Cardiac septum (tissue), 1 donor: ENCODE measurements at regions not wholly inside any gene's neighbourhood (a gene's known extent, or its start where the extent isn't known, plus 50 kb on each side); places are given as distances from the start of the nearest gene placed in this dataset.

Experiments used
- DNase-seq: peaks from one replicate; pipeline ENCODE4 v3.0.0-alpha.2; 2020; ENCODE audit warnings: low spot score
- intact Hi-C: fragments of 100-400 bp; cut with DNase I; formaldehyde crosslinking; loops from one replicate; pipeline ENCODE4 v1.14.0; 2022
- donor health status: DM: no; HTN: no; CAD: no.

DNA sequence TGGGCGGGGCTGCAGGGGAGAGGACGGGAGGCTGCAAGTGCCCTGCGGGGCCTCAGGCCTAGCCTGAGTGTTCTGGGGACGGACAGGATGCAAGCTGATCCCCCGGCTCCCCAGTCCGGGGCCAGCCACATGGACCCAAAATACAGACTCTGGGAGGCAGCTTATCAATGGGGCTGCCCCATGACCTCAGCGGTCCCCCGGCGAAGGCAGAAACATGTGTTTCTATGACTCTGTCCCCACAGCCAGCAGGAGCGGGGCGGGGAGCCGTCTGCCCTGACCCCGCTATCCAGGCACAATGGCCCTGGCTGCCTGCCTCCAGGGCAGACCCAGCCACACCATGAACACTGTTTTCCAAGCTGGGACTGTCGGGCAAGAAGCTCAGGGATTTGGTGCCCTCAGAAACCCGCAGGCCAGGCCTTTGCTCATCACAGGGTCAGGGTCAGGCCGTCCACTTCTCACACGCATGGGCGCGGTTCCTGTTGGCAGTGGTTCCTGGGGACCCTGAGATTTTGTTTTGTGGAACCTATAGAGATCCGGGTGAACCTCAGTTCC lies 75.0 kb downstream of the RFLNA start:
- DNase-seq = no peak
- intact Hi-C loops = loop anchor here (2.0 to 5.0 kb wide), 6 partner anchors 23 to 377 kb away; partner anchors contain the start of gene NCOR2

DNA sequence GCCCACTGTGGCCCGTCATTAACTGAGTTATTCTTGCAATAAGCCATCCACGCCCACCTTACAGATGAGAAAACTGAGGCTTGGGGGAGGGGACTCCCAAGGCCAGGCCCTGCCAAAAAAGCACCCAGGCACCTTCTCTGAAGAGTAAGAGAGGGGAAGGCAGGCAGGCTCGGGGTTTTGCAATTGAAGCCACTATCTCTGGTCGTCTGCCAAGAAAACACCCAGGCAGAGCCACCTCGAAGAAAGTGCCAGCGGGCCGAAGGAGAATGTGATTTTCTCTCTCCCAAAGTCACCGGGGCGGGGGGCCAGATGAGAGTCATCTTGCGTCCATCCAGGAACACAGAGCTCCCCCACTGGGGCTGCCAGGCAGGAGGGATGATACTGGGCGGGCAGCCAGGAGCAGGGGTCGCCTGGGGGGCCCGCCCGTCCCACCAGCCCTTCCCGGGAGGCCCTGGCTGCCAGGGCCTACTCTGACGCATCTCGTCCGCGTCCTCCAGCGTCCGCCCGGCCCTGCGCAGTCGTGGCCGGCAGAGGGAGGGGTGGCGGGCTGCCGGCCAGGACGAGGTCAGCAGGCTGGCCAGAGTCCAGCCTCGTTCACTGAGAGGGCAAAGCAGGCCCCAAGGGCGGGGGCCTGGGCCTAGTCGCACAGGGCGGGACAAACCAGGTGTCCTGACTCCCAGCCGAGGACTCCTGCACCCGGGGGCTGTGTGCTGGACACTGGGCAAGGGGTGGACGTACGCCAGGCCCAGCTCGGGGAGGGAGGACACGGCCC lies 74.3 kb downstream of the RFLNA start:
- peak; percentile 93 for DNase-seq
- intact Hi-C loops = loop anchor here (2.0 to 5.0 kb wide), 6 partner anchors 24 to 378 kb away; partner anchors contain the start of gene NCOR2

- no peak for DNase-seq
- intact Hi-C loops = loop anchor here (2.0 to 5.0 kb wide), 6 partner anchors 24 to 379 kb away; partner anchors contain the start of gene NCOR2
Observed at GRCh38 chr12:124368421-124369032, 73.6 kb downstream of the RFLNA start.

DNA sequence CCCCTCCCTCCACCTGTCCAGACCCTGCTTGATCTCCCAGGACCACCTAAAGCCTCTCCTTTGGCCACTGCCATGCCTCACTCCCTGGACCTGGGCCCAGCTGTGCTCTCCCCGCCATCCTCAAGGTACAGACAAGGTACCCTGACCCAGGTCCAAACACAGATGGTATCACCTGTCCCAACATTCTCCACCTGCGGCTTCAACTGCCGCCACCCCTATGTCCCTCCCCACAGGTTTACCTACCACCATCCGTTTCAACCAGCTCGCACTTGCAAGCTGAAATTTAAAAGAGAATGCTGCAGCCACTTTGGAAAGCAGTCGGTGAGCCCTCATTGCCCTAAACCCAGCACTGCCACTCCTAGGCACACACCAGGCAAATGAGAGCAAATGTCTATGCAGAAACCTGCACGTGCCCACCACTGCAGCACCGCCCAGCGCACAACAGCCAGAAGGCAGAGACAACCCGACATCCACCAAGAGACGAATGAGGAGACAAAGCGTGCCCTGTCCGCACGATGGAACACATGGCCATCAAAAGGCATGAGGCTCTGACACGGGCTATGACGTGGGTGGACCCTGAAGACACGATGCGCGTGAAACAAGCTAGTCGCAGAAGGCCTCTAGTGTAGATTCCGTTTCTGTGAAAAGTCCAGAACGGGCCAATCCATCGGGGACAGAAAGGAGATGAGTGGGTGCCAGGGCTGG lies 71.0 kb downstream of the RFLNA start:
- no peak for DNase-seq
- intact Hi-C loops = loop anchor here (5.0 kb wide), 4 partner anchors 39 to 381 kb away; partner anchors contain the start of gene NCOR2
